Stimulated activated naive CD4-positive, alpha-beta T cell (primary cell): ENCODE measurements at regions not wholly inside any gene's neighbourhood (a gene's known extent, or its start where the extent isn't known, plus 50 kb on each side); places are given as distances from the start of the nearest gene placed in this dataset.

Experiments
- DNase-seq, 6 experiments: peaks; one replicate each; lab custom pipeline; 2025; lab: John Stamatoyannopoulos, UW

DNA sequence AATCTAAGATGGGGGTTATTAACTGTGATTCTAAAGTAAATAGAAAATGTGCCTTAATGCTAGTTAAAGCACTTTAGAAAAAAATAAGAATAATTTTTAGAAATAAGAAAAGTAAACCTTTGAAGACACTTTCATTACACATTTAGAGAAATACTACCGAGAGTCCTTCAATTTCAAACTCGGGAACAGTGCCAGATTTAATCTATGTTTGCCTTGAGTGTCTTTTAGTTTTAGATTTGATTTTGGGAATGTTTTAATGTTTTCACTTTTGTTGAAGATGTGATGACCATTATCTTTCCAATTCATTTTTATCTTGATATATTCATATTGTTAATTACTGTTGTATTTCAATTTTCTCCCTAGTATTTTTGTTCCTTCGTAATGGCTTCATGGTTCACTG lies 592.7 kb upstream of the MGMT start:
- no peak for DNase-seq

DNA sequence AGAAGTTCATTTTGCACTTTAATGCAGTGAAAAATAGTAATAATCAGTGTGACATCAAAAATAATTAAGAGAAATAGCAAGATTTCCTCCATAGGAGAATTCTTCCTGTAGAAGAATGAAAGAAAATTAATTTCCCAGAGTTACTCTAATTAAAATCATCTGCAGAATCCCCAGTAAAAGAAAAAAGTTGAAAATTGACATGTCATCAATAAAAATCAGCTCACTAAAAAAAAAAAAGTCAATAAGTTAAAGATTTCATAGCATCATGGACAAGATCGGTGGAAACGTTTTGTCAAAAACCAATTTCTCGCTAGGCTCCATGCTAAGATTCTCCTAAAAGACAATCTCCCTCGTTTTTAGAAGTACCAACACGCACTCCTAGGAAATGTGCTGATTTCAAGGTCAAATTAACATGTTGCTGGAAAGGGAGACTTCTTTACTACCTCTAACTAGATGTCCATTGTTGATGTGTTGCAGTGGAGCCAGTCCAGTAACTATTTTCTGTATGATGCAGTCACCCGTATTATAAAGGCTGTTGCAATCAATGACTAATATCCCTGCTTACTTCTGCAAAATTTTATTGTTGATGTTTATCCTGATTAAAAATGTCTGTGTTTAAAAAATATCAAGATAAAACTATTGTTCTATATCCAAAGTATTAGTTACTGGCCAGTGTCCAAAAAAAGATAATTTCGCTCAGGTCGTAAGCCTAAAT lies 591.9 kb upstream of the MGMT start:
- DNase-seq = no peak

DNA sequence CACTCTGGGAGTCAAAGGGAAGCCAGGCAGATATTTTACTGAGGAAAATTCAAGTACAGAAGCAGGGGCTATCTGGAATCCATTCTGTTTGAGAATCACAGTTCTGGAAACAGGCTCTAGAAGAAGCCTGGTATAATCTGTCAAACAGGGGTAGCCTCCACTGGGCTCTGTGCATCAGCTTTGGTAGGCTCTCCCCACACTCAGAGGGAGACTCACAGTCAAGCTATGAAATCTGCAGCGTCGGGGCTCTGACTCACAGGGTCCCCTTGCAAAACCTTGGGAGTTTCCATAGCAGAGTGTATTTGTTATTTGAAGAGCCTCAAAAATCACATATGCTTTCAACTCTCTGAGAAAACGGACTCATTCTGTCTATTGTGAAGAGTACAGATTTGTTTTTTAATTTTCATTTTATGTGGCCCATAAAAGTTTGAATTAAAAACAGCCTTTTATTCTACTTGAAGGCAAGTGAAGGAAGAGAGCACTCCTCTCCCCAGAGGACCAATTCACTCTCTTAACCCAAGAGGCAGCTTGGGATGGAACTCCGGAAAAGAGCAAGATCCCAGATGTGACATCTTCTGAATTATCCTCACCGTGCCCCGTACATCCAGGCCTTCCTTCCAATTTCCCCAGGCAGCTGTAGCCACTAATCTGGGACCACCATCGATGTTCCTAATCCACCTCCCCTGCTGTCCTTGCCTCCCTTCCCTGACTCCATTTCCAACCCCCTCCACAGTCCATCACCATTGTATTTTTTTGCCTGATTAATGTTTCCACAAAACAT lies 590.9 kb upstream of the MGMT start:
- DNase-seq = no peak

DNA sequence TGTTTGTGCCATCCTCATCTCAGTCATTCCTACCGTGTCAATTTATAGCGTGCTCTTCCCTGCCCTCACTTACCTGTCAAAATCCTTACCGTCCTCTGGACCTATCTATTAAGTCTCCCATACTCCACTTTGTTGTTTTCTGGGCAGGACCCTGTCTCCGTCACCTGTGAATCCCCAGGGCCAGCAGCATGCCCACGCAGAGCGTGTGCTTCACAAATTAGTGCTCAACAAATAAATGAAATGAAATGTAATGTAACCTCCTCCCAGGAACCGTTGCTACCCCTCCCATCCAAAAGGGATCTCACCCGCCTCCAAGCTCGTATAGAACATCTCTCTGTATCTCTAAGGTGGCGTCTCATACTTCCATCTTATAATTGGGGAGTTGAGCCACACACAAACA lies 589.9 kb upstream of the MGMT start:
- DNase-seq = no peak

DNA sequence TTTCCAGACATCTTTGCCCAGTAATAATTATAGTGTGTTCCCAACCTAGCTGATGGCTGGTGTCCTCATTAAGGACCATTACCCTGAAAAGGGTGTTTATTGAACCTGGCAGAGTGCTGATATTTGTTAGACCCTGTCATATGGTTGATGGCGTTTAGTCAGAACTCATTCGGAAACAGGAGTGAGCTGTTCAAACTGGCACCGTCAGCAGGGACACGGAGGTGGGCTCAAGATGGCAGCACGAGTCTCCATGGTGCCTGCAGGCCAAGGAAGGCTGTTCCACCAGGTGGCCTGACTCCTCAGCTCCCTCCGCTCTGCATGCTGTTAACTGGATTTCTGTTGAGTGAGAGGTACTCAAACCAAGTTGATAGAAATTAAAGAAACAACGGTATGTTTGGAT lies 589.1 kb upstream of the MGMT start:
- no peak for DNase-seq

DNA sequence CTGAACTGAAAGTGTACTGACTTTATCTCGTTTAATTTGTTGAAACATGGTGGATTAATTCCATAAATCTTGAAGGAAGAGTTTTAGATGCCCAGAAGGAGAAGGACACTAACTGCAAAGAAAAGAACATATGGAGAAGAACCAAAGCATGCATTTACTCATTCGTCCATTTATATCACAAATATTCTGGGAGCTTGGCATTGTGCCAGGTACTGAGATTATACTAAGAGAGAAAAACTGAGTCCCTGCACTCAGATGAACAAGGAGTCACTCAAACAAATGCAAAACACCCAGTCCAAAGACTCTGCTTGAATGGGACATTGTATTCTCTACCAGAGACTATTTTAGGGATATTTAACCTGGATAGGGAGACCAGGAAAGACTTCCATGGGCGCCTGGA lies 588.0 kb upstream of the MGMT start:
- no peak for DNase-seq

DNA sequence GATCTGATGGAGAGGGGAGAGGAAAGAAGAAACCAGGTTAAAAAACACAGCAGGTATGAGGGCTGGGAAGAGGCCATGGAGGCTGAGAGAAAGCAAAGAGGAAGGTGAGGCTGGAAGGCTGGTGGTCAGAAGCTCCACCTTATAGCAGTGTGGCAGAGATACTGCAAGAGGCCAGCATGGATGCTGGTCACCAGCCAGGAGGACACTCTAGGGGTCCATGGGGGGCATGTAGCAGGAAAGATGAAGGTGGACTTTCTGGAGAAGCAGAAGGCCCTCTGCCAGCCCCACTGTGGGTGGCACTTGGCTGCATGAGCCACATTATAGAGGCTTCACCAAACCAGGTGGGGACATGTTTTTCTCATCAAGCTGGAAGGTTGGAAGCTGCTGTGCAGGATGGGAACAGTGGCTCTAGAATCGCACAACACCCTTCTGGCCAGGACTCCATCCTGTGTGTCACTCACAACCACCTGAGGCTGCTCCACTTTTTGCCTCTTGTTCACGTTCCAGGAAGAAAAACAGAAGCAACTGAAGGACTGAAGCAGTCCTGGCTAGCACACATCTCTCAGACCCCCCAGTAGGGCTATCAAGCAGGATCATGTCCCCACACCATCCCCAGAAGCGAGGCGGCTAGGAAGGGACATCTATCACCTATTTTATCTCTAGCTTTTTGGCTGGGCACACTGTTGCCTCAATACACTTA lies 587.5 kb upstream of the MGMT start:
- no peak for DNase-seq

DNA sequence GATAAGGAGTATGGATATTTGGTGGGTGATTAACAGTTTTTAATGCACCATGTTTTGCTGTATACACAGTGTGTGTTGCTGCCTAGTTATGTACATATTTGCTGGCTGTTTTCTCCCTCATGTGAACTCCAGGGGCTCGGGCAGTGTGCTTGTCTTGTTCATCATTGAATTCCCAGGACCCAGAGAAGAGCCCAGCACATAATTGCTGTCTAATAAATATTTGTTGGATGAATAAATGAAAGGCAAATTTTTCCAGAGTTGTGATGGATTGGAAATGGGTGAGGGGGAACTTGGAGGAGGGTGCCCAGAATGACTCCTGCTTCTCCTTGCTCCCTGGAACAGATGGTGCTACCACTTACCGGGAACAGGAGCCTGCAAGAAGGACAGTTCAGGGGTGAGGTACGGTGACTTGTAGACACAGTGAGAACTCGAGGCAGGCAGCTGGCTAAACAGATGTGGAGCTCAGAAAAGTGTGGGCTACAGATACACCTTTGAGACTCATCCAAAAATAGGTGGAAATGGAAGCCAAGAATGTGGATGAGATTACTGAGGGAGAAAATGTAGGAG lies 586.8 kb upstream of the MGMT start:
- DNase-seq = no peak

DNA sequence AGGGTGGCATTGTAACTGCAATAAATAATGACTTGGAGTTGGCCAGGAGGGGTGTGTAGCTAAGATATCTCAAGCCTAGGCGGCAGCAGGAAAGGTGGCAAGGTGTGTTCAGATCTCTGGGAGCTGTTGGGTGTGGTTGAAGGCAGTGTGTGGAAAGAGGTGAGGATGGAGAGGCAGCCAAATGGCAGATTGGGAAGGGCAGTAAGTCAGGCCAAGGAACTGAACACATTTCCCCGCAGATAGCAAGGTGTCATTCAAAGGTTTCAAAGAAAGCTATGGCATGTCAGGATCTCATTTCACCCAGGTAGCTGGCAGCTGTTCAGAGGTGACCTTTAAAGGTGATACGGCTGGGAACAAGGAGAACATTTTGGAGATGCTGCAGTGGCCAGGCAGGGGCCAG lies 586.0 kb upstream of the MGMT start:
- no peak for DNase-seq

DNA sequence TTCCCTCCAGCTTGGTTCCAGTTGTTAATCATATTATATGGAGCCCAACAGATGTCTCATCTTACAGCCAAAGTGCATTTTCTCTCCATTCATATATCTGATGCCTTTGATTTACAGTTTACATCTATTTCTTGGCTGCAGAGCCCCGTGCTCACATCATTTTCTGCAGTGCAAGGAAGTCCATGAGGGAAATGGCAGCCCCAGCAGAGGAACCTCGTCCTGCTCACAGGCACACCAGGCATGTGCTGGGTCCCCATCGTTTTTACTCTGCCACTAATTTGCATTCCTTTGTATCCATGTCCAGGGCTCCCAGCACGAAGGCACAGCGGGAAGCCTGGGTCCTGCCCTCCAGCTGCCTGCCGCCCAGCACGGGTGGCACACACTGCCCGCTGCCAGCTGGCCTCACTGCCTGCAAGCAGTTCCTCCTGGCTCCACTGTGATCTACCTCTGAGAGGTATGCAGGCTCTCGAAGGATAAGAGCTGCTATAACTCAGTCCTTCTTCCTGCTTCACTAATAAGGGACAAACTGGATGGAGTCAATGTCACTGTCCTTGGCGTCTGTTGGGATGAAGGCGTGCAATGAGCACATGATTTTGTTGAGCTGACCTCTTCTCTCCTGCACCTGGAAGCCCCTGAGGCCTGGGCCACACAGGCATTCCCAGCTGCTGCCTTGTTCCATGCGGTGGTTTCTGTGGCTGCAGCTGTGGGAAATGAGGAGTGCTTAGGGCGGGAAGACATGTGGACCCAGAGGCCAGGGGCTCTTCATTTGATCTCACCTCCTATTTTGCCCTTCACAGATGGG lies 583.6 kb upstream of the MGMT start:
- DNase-seq = no peak

DNA sequence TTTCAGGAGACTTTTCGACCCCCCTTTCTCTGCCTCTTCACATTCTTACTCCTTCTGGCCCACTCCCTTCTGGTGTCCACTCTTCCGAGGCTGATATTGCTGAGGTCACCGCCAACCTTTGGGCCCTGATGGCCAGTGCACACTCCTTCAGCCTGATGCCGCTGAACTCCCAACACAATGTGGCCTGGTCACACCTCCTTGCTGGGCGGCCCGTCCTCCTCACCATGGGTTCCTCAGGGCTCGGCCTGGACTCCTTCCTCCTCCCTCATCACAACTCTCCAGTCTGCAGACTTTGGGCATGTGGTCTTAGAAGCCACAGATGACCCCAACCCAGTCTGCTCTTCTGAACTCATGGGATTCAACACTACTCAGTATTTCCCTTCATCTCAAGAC lies 583.0 kb upstream of the MGMT start:
- no peak for DNase-seq

DNA sequence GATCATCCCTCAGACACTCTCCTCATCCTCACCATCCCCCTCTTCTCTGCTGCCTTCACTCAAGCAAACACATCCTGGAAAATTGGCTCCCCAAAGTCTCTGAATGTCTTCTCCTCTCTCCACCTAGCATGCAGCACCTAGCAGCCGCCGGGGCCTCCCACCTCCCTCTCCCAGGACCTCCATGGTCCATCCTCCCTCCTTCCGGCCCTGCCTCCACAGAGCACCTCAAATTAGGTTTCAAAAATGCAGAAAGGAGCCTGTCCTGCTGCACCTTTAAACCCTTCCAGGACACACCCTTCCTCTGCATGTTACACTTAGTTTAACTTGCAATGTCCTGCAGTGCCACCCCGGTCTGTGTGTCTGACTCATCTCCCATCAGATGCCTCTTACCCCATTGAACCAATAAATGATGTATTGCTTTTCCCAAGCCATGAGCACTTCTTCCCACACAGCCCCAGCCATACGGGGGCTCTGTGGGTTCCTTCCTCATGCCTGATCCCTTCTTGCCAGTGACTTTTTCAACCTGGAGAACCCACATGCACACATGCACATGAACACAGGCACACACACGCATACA lies 582.5 kb upstream of the MGMT start:
- no peak for DNase-seq

DNA sequence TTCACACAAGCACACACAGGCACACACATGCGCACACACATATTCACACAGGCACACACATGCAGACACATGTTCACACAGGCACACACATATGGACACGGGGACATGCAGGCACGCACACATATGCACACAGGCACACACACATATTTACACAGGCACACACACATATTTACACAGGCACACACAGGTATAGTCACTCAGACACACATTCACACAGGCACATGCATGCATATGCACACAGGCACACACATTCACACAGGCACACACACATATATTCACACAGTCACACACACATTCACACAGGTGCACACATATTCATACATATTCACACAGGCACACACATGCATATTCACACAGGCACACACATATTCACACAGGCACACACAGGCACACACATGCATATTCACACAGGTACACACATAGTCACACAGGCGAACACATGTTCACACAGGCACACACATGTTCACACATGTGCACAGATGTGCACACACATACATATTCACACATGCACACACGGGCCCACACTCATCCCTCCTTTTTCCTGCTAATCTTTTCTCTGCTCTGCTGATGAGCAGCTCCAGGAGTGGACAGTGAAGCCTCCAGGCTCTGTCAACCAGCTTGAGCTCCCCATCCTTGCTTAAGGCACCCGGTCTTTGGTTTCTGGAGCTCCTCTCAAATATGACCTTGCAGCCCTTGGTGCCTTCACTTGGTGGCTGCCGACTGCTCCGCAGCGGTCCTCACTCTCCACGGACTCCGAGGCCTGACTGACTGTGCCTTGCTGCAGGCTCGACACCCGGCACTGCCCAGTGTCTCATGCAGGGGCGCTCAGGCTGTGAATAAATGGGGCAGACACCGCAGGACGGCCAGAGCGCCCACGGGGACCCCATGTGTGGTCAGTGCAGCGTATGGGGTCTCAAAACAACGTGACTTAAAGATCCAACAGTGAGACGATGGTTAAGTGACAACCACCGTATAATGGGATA lies 581.2 kb upstream of the MGMT start:
- DNase-seq = no peak

DNA sequence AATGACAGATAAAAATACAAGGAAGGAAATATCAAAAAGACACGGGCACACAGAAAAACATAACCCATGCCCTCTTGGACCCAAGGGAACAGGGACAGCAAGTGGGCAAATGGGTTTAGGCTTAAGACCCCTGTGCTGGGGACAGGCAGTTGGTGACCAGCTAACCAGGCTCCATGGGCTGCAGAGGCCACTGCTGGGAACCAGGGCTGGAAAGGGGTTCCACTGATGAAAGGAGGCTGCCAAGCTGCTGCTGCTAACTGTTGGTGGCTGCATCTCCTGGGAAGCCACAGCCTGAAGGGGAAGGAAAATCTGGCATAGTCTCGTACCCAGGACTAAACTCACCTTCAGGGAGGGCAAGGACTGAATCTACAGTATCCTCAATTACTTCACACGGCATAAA lies 579.2 kb upstream of the MGMT start:
- DNase-seq = no peak

DNA sequence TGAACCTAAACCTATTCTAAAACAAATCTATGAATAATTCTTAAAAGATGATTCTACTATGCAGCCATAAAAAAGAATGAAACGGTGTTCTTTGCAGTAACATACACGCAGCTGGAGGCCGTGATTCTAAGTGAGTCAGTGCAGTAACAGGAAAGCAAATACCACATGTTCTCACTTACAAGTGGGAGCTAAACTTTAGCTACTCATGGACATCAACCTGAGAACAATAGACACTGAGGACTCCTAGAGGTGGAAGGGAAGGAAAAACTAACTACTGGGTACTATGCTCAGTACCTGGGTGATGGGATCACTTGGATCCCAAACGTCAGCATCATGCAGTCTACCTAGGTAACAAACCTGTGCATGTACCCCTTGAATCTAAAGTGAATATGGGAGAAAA lies 575.0 kb upstream of the MGMT start:
- DNase-seq = no peak

DNA sequence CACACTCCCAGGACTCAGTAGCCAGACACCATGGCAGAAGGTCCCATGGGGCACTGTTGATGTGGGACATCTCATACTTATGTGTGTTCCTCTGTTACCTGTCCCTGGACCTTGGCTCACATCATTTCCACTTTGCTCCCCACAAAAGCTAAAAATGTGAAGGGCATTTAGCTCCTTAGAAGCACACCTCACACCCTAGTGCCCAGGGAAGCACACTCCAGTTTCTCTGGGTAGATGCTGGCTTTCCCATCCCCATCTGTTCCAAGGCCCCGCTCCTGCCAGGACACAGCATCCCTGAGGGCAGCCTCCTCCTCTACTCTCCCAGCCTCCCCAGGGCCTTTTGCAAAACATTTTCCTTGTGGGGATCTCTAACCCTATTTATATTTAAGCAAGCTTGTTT lies 572.4 kb upstream of the MGMT start:
- no peak for DNase-seq

DNA sequence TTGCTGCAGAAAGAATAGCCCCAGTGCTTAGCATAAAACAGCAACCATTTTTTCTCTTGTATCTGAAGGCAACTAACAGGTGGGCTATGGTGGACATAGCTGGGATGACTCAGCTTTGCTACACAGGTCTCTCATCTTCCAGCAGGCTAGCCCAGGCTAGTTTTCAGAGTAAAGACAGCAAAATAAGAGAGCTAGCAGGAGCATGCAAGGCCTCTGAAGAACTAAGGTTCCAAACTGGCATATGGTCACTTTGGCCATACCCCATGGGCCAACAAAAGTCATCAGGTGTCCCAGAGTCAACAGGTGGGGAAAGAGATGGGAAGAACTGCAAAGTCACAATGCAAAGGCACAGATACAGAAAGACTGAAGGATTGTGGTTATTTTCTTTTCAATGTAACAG lies 571.6 kb upstream of the MGMT start:
- no peak for DNase-seq

DNA sequence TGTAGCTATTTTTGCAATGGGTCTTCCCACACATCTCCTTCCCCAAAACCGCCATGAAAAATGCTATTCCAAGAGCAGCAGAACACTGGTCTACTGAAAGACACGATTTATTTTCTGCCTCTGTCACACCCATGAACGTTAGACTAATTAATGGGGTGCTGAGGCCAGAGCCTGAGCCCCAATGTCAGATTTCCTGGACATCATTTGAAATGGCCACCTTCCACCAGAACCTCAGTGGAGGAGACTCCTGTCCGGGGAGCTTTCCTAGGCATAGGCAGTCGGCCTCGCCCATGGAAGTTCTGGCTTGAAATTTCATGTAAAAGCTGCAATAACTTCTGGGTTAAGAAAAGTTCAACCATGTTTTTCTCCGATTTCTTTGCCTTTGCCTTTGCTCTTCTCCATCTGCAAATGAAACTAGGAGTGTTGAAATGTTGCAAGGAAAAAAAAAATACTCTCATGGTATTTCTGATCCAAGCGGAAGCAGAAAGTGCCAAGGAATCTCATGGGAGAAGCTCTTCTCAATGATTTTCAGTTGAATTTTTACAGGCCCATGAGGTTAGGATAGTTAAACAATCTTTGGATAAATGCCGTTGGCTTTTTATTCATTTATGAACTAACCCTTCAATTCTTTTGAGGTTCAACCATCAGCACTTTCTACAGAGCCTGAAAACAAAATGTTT lies 570.8 kb upstream of the MGMT start:
- DNase-seq = no peak

DNA sequence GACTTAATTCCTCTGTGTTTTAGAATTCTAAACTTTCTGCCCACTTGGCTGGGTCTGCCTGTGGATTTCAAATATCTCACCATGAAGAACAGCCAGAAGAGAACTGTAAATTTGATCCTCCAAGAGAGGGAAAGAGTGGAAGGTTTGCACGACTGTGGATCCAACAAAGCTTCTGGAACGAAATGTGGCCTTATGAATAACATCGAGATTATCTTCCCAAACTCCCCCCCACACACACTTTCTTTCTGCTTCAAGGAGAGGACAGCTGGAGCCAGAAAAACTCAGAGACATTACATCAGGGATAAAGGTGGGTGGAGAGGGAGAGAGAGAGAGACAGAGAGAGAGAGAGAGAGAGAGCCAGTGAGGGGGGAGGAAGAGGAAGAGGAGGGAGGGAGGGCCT lies 570.1 kb upstream of the MGMT start:
- no peak for DNase-seq
